AG08396 (cell line): ENCODE measurements at regions not wholly inside any gene's neighbourhood (a gene's known extent, or its start where the extent isn't known, plus 50 kb on each side); places are given as distances from the start of the nearest gene placed in this dataset.
"Not testable (repeated sequence)": the region's sequence is repeated elsewhere in the genome, so short reads cannot be mapped to it uniquely, and the experiment has no call there.

Experiments used
- DNase-seq: peaks from one replicate; pipeline ENCODE4 v3.0.0; 2012; ENCODE audit warnings: low spot score, mixed read lengths

DNA sequence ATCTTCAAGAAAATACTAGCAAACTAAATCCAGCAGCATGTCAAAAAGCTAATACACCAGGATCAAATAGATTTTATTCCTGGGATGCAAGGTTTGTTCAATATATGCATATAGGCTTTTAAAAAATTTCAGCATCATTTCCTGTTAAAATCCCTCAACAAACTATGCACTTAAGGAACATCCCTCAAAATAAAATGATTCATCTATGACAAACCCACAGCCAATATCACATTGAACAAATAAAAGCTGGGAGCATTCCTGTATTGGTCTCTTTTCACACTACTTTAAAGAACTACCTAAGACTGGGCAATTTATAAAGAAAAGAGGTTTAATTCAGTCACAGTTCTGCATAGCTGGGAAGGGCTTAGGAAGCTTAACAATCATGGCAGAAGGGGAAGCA, 726.7 kb downstream of the GRXCR1 start:
- DNase-seq: no peak

DNA sequence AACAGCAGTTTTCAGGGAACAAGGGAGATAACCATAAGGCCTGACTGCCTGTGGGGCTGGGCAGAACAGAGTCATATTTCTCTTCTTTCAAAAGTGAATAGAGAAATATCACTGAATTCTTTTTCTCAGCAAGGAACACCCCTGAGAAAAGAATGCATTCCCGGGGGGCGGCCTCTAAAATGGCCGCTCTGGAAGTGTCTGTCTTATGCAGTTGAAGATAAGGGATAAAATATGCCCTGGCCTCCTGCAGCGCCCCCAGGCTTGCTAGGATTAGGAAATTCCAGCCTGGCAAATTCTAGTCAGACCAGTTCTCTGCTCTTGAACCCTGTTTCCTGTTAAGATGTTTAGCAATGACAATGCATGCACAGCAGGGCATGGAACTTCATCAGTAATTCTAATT, 745.4 kb downstream of the GRXCR1 start:
- DNase-seq: not testable (repeated sequence)

DNA sequence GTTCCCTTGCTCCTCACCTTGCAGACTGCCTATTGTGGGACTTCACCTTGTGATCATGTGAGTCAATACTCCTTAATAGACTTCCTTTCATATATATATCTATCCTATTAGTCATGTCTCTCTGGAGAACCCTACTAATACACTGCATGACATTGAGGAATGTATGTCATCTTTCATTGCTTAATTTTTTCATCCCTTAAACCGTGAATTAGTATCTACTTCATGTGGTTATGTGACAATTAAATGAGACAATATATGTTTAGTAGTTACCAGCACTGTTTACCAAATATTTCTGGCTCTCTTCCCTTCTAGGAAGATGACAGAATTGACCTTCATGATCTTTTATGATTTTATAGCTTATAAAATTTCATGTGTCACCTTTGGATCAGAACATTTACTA, 759.5 kb downstream of the GRXCR1 start:
- no peak for DNase-seq

DNA sequence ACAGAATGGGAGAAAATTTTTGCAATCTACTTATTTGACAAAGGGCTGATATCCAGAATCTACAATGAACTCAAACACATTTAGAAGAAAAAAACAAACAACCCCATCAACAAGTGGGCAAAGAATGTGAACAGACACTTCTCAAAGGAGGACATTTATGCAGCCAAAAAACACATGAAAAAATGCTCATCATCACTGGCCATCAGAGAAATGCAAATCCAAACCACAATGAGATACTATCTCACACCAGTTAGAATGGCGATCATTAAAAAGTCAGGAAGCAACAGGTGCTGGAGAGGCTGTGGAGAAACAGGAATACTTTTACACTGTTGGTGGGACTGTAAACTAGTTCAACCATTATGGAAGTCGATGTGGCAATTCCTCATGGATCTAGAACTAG, 767.0 kb downstream of the GRXCR1 start:
- not testable (repeated sequence) for DNase-seq

DNA sequence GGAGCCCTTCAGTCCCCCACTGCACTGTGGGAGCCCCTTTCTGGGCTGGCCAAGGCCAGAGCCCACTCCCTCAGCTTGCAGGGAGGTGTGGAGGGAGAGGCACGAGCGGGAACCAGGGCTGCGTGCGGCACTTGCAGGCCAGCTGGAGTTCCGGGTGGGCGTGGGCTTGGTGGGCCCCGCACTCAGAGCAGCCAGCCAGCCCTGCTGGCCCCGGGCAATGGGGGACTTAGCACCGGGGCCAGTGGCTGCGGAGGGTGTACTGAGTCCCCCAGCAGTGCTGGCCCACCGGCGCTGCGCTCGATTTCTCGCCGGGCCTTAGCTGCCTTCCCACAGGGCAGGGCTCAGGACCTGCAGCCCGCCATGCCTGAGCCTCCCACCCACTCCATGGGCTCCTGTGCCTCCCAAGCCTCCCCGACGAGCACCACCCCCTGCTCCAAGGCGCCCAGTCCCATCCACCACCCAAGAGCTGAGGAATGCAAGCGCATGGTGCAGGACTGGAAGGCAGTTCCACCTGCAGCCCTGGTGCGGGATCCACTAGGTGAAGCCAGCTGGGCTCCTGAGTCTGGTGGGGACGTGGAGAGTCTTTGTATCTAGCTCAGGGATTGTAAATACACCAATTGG, 776.2 kb downstream of the KCTD8 start:
- not testable (repeated sequence) for DNase-seq

DNA sequence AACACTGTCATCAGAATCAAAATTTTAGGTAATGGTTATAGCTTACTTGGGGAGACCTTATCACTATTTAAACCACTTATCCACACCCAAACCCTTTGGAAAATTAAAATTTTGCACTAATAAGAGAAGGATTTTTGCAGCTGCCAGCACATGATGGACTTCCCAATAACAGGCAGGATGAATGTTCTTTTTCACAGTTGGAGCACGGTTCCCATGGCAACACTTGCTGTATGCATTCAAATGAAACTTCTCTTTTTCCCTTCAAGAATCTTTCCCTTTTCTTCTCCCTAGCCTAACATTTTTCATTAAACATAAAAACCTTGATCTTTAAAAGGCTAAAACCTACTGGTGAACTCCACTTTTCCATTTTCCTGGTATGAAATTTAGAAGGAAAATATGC, 768.2 kb downstream of the KCTD8 start:
- DNase-seq: no peak

DNA sequence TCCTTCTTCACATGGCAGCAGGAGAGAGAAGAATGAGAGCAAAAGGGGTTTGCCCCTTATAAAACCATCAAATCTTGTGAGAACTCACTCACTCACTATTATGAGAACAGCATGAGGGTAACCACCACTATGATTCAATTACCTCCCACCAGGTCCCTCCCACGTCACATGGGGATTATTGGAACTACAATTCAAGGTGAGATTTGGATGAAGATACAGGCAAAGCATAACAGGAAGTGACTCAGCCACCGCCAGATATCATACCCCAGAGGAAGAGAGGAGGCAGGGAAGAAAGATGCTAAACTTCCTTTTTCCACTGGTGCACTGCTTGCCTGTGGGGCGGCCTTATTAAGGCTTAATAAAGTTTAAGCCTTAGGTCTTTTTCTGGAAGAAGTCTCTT, 766.1 kb downstream of the KCTD8 start:
- no peak for DNase-seq

DNA sequence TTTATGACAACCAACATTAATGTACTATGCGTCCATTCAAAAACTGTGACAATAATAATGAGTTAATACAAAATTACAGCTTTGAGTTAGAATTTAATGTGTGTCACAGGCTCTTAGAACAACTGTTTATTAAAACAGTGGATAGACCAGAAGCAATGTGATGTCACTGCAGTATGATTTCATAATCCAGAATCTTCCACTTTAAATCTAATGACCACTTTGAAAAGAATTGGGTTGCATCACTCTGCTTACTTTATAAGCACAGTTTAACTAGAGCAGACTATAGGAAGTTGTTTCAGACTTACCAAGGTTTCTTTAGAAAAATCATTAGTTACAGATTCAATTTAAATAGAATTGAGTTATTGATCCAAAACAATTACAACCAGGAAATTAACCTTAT, 758.5 kb downstream of the KCTD8 start:
- no peak for DNase-seq

DNA sequence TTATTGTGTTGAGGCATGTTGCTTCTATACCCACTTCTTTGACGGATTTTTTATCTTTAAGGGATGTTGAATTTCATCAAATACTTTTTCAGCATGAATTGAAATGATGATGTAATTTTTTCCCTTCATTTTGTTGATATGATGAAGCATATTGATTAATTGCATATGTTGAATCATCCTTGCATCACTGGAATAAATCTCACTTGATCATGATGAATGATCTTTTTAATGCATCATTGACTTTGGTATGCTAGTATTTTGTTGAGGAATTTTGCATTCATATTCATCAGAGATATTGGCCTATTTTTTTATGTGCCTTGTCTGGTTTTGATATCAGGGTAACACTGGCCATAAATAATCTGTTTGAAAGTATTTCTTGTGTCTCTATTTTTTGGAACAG, 754.7 kb downstream of the KCTD8 start:
- DNase-seq: no peak

DNA sequence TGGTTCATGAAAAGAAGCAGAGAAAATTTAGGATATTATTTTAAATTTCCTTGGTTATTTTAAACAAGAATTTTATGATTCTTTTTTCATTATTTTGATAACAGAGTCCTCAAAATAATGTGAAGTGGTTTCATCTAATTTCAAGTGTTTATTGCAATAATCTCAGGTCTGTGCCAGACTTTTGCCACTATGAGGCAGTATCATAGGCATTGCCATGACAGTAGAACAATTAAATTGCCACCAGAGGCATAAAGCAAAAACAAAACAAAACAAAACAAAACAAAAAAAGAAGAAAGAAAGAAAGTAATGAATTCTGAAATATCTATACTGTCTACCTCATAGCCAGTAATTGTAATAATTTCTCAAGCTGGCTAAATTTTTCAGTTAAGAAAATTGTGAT, 739.2 kb downstream of the KCTD8 start:
- no peak for DNase-seq

DNA sequence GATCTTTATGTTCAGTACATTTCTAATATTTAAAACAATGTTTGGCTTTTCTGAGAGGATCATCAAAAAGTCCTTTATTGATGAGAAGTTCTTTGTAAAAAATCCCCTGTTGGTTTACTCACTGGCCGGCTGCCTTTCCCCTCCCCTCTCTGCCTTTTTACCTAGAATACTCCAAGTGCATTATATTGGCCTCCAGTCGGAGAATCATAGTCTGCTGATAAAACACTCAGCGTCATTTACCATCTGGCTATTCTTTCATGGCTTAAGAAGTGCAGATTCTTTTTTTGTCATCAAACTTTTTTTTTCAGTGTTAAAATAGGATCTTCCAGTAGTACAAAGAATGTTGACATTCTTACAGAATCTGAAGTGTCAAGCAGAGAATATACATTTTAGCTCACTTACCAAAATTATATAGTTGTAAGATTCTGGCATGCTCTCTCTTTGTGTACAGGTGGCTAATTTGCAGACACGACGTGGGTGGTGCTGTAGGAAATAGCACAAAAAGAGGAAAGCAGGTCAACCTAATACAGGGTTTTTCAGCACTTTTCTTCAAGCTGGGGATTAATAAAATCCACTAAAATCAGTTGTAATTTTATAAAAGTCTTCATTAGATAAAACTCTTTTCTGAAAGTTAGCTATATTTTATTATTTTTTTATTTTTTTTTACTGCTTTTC, 731.8 kb downstream of the KCTD8 start:
- DNase-seq: no peak

DNA sequence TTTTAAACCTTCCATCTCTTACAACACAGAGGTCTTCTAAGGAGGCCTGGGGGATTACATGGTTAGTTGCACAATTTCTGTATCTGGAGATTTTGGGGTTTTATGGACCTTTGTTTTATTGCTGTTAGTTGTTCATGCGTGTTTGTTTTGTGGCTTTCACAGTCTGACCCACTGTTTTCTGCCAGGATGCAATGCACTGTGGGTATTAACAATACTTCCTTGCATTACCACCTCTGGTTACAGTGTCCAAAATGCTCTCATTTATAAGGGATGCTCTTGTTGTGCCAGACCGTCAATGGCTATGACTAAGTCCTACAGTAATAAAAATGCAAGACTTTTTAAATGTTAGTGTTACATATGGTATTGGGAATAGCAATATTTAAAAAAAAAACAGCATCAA, 730.2 kb downstream of the KCTD8 start:
- DNase-seq: no peak

DNA sequence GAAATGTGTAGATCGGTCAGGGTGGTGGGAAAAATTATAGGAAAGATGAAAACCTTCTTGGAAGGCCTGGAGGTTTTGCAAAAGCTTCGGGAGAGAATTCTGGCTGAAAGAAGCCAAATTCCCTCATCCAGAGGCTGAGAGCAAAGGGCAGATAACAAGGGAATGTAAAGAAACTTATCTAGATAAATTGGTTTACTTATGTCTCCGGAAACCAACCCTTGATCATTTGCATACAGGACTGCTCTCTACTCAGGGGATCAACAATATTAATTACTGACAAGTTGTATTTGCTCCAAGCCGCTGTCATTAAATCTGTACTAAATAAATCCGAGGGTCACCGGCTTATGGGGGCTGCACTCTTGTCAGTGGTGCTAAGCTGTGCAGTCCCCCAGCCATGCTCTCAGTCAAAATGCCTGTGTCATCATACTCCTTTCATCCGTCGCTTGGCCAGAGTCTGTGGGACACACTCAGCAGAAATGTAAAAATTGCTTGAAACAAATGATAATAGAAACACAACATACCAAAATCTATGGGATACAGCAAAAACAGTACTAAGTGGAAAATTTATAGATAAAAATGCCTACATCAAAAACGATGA, 715.7 kb downstream of the KCTD8 start:
- DNase-seq: no peak

DNA sequence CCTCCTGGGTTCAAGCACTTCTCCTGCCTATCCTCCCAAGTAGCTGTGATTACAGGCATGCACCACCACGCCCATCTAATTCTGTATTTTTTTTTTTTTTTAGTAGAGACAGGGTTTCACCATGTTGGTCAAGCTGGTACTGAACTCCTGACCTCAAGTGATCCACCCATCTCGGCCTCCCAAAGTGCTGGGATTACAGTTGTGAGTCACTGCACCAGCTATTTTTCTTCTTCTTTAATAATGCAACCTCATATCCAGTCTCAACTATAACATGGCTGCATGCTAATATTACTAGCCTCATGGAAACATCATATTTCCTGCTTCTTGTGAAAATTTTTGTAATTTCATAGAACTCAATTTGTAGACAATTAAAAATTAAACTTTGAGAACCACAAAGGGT, 706.5 kb downstream of the KCTD8 start:
- DNase-seq: no peak

DNA sequence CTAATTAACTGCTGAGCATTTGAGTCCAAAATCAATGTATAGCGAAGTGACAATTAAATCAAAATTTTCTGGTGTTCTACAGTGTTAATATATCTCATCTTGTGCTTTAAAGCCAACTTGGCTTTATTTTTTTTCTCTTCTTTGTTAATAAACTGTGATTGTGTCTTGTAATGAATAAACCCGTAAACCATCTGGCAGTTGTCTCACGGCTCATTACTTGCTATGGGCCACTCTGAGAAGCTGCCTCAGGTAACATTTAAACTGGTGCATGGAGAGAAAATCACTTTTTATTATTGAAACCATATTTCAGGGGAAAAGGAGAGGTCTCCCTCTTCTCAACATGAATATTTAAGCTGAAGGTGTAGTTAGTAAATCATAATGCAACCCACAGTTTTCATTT, 694.0 kb downstream of the KCTD8 start:
- DNase-seq: no peak

DNA sequence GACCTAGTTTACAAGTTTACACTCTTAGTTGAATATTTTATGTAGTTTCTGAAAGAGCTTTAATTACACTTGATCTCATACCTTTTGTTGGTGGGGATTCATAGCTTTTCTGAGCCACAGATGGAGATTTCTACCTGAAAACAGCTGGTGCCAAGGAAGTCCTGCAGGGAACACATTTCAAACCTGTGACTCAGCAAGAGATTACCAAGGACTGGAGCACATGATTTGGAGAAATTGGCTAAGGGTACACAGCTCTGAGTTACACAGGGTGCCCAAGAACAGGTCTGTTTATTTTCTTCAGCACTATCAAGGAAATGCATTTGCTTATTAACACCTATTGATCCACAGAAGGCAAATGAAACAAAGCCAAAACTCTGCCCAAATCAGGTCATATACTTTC, 691.5 kb downstream of the KCTD8 start:
- DNase-seq: no peak

DNA sequence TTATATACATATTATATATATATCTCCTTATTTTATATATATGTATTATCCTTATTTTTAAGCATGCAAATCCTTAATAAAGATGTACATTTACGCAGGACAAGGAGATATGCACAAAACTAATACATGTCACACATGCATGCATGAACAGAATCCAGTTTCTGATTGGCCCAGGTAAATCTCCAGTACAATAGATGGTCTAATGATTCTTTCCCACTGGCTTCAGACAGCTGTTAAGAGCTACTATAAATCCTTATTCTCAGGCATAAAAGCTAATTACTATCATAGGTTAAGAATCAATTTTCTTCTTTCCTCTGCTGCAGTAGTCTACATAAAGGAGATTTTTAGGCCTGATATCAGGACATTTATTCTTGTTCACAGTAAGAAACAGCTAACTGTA, 689.8 kb downstream of the KCTD8 start:
- DNase-seq: no peak

DNA sequence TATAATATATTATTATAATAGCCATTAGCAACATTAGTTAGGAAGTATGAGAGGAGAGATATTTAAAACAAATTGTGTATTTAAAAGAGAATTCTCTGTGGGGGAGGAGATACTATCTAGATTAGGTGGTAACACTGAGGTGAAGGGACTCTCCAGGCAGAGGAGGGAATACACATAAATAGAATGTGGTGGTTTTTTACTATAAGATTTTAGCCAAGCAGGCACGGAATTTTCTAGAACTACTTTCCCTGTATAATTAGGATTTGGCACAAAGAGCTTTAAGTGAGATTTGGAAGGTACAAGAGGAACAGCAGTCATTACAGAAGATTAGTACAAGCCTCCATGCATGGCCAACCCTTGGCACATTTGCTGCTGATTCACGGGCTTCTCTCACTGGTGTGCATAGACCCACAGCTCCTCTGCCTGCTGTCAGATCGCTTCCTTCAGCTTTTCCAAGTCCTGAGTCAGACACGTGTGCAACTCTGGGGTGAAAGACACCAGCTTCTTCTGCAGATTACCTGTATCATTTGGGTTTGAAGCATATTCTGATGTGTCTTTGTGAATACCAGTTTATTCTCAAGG, 685.5 kb downstream of the KCTD8 start:
- no peak for DNase-seq

DNA sequence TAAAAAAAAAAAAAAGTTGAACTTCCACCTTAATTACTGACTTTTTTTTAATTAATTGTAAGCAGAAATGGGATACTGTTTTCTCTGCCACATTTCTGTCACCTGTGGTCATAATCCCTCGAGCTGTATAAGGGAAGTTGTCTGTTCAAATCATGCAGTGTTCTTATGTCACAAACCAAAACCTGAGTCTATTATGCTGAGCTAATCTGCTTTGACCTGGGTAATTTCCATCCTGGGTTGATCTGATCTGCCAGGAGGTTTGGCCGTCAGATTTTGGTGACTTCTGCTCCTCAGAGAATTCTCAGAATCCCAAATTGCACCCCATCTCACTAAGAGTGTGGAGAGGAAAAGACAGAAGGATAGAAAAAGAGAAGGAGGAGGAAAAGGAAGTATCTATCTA, 683.1 kb downstream of the KCTD8 start:
- DNase-seq: no peak

DNA sequence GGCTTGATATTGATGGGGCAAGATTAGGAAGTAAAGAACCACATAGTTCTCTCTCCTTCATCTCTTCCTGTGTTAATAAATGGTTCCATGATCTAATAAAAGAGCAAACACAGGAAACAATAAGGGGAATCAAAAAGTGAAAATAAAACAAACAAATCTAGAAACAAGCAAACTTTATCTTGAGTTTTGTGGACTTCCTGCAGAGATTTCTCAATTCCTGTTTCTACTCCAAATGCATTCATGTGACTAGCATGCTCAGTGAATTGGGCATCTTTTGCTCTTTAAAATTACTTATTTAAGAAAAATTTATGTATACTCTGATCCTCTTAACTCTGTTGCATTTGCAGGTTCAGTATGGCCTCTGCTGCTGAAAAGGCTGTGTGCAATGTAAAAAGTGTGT, 682.0 kb downstream of the KCTD8 start:
- no peak for DNase-seq

DNA sequence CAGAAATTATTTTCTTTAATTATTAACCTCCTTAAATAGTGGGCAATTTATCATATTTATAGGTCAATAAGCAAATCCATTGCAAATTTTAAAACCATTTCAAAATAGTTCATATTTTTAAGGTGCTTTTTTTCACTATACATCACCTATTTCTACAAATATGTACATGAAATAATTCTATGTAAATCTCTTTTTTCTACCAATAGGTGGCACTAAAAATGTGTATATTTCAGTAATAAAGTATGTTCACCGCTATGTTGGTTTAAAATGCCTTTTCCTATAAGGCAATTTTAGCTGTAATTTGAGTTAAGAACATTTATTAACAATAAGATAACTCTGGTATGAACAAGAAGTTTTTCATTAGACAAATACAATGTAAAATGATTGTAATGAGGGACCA, 672.2 kb downstream of the KCTD8 start:
- DNase-seq: no peak

DNA sequence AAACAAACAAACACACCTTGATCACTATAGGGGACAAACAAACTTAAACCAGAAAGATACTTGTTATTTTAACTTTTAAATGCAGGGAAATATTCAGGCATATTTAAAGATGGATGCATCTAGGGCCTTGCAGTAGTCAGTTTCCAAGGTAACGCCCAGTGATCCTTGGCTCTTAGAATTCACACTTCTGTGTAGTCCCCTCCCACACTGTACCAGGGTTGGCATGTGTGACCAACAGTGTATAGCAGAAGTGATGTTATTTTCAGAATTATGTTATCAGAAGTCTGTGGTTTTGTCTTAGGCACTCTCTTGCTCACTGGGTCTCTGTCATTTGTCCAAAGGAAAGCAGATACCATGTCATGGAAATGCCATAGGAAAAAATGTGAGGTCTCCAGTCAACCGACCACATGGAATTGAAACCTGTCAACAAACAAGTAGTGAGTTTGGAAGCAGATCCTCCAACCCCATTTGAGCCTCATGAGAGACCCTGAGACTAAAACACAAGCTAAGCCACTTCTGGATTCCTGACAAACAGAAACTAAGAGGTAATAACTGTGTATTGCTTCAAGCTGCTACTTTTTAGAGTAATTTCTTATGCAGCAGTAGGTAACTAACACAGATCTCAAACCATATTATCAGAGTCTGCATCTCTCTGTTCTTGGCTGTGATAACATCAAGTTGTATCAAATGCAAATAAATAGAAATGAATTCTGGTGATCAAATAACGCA, 670.3 kb downstream of the KCTD8 start:
- no peak for DNase-seq

DNA sequence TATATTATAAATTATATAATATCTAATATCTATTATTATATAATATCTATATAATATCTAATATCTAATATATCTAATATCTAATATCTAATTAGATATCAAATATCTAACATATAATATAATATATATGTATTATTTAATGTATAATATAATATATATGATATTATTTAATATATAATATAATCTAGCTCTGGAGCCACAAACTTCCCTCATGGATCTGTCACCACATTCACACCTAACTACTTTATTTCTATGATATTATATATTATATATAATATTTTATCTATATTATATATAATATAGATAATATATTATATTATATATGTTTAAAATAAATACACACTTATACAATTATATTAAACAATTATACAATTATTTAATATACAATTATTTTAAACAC, 667.5 kb downstream of the KCTD8 start:
- DNase-seq: no peak
